Activated T-helper 1 cell treated with anti-CD3 and anti-CD28 coated beads, Interleukin-12 subunit alpha, Interleukin-12 subunit beta, Interleukin-2, Interleukin-4 antibody, amounts not matched to agents 30 ng/mL and 10 ng/mL and 1 ng/mL, durations not matched to agents 14 hours and 24 hours and 36 hours (primary cell): ENCODE measurements at regions not wholly inside any gene's neighbourhood (a gene's known extent, or its start where the extent isn't known, plus 50 kb on each side); places are given as distances from the start of the nearest gene placed in this dataset.
"Not testable (repeated sequence)": the region's sequence is repeated elsewhere in the genome, so short reads cannot be mapped to it uniquely, and the experiment has no call there.

Source experiments
- DNase-seq: peaks from one replicate; pipeline ENCODE4 v3.0.0; 2021; ENCODE audit warnings: low spot score
- H3K27ac Mint-ChIP-seq: one replicate; pipeline ENCODE4 v1.8.0; 2021; ENCODE audit warnings: mild to moderate bottlenecking, mixed read lengths
- H3K27me3 Mint-ChIP-seq: one replicate; pipeline ENCODE4 v1.8.0; 2022; ENCODE audit warnings: mild to moderate bottlenecking, moderate library complexity, mixed read lengths; ENCODE audit not compliant: insufficient read depth
- H3K36me3 Mint-ChIP-seq: one replicate; pipeline ENCODE4 v1.8.0; 2021; ENCODE audit warnings: low read depth, mixed read lengths
- H3K4me1 Mint-ChIP-seq: one replicate; pipeline ENCODE4 v1.8.0; 2021; ENCODE audit warnings: low read depth, mixed read lengths
- H3K4me3 Mint-ChIP-seq: one replicate; pipeline ENCODE4 v1.8.0; 2021; ENCODE audit warnings: mild to moderate bottlenecking, moderate library complexity, mixed read lengths
- H3K9me3 Mint-ChIP-seq: one replicate; pipeline ENCODE4 v1.8.0; 2021; ENCODE audit warnings: mixed read lengths
- intact Hi-C: fragments of 100-400 bp; cut with micrococcal nuclease; formaldehyde crosslinking; loops from one replicate; pipeline ENCODE4 v1.15.1; 2024

DNA sequence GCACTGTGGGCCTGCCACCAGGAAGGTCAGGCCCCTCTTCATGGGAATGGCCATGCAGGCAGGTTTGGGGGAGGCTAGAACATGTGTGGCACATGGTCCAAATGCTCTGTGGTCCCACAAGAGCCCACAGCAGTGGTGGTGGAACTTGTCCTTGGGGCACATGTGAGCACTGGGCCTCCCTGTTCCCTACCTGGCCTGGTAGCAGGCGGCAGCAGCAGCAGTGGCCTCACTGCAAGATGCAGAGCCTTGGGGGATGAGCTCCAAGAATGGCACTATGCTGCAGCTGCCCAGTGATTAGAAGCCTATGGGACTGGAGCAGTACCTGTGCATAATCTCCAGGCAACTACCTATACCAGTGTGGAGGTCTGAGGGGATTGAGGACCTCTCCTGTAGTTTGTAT lies 197.0 kb upstream of the DCAF8L1 start:
- Mint-ChIP-seq H3K4me3 (no peak overlapping the region), H3K36me3 (no peaks in the 10 kb centered on the region), H3K9me3 (no peaks in the 10 kb centered on the region), H3K27ac (no peak overlapping the region), H3K4me1 (no peaks in the 10 kb centered on the region), H3K27me3 (no peaks in the 10 kb centered on the region)
- intact Hi-C loops, result no loop called here
- no peak for DNase-seq

DNA sequence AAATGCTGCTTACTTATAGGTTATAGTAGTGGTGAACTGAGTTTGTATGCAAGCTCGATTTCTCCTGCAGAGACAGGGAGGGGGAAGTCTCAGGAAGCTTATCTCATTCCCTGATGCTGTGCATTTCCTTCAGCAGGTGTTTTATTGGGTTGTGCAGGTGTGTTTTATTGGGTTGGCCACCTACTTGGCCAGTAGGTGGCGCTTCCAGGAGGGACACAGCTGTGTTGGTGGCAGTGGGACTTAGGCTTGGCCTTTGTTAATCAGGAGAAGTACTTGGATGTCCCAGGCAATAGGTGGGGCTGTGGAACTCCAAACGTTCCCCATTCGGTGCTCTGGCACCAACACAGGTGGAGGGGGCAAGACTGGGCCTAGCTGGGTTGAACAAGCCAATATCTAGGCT lies 196.0 kb upstream of the DCAF8L1 start:
- intact Hi-C loops, result no loop called here
- Mint-ChIP-seq H3K4me3 (no peak overlapping the region), H3K36me3 (no peaks in the 10 kb centered on the region), H3K9me3 (no peaks in the 10 kb centered on the region), H3K27me3 (no peaks in the 10 kb centered on the region), H3K27ac (no peak overlapping the region), H3K4me1 (no peaks in the 10 kb centered on the region)
- no peak for DNase-seq

DNA sequence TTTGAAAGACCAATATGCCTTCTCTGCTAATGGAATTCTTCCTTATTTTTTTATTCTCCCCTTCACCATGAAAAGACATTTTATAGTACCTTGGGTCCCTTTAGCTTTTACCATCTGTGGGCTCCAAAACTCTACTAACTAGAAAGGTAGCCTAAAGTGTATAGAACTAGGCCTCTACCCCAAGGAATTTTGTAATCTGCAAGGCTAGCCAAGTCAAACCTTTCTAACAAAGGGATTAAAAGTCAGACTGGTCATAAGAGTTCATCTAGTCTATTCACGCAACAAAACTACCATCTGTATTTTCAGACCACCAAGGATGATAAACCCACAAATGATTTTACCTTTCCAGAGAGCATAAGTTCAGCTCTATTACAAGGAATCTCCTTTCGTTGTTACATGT lies 189.5 kb upstream of the DCAF8L1 start:
- intact Hi-C loops, result no loop called here
- H3K4me3 Mint-ChIP-seq, result no peak overlapping the region
- no peaks in the 10 kb centered on the region for H3K27me3 Mint-ChIP-seq
- DNase-seq, result no peak
- H3K36me3 Mint-ChIP-seq, result no peaks in the 10 kb centered on the region
- no peak overlapping the region for H3K27ac Mint-ChIP-seq
- no peaks in the 10 kb centered on the region for H3K4me1 Mint-ChIP-seq
- H3K9me3 Mint-ChIP-seq, result no peaks in the 10 kb centered on the region

DNA sequence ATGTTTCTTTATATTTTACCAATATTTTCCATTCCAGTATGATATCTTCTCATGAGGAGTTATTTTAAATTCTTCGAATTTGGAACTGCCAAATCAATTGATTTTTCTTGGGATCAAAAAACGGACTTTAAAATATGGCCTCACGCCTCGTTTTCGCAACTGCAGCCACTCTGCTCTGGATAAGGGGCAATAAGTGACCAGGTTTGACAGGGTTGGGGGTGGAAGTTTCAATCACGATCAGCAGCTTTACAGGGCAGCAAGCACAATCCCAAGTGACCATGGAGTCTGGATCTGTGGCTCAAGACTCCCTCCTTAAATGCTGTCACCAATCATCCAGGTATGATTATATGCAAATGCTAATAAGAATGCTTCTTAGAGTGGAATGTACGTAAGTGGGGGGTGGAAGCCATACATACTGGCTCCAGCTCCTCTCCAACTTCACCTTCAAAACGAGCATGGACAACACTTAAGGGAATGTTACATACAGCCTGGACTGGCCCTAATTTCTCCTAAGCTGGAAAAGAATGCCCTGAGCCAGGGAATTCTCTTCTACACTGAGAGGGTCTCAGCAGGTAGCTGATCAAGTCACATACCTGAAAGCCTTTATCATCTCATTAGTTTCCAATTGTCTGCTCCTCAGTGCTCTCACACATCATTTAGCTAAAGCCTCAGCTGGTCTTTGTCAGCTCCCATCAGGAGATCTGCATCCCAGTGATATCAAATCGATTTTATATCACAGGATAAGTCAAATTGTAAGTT lies 176.9 kb upstream of the DCAF8L1 start:
- Mint-ChIP-seq H3K4me1 (no peaks in the 10 kb centered on the region), H3K4me3 (no peak overlapping the region), H3K36me3 (no peaks in the 10 kb centered on the region), H3K27ac (no peak overlapping the region), H3K27me3 (no peaks in the 10 kb centered on the region), H3K9me3 (no peaks in the 10 kb centered on the region)
- DNase-seq, result no peak
- intact Hi-C loops, result no loop called here

DNA sequence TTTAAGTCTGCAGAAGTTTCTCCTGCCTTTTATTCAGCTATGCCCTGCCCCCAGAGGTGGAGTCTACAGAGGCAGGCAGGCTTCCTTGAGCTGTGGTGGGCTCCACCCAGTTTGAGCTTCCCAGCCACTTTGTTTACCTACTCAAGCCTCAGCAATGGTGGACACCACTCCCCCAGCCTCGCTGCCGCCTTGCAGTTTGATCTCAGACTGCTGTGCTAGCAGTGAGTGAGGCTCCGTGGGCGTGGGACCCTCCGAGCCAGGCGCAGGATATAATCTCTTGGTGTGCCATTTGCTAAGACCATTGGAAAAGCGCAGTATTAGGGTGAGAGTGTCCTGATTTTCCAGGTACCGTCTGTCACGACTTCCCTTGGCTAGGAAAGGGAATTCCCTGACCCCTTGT lies 171.0 kb upstream of the DCAF8L1 start:
- H3K9me3 Mint-ChIP-seq, H3K4me1 Mint-ChIP-seq, H3K36me3 Mint-ChIP-seq, H3K4me3 Mint-ChIP-seq, H3K27ac Mint-ChIP-seq, intact Hi-C loops, DNase-seq, H3K27me3 Mint-ChIP-seq: not testable (repeated sequence)

DNA sequence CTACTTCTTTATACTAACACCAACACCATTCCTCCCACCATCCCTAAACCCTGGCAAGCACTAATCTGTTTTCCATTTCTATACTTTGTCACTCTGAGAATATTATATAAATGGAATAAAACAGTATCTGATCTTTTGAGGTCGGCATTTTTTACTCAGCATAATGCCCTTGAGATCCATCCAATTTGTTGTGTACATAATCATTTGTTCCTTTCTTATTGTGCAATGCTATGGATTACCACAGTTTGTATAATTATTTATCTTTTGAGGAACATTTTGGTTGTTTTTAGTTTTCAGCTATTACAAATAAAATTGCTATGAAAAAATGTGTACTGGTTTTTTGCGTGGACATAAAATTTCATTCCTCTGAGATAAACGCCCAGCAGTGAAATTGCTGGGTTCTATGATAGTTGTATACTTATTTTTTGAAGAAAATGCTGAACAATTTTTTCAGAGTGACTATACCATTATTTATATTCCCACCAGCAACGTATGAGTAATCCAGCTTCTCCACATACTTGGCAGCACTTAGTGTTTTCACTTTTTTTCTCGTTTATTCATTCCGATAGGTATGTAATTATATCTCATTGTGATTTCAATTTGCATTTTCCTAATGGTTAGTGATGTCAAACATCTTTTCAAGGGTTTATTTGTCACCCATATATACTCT lies 154.3 kb upstream of the DCAF8L1 start:
- no peaks in the 10 kb centered on the region for H3K36me3 Mint-ChIP-seq
- no peak overlapping the region for H3K27ac Mint-ChIP-seq
- H3K4me1 Mint-ChIP-seq, result no peaks in the 10 kb centered on the region

DNA sequence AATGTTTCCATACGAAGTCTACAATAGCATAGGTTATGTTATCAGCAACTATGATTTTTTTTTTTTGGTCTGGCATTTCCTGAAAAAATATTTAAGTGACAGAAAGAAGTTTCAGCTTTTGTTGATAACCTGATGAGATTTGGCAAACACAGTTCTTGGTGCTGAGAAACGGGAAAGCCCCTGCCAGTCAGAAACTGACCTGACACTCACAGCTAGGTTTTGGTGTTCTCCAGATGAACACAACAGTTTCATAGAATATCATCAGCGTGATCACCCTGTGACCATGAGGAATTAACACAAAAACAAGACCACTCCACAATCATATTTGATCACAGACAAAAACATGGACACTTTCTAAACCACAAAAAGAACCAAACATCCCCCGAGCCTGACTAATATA lies 152.5 kb upstream of the DCAF8L1 start:
- no peaks in the 10 kb centered on the region for H3K27me3 Mint-ChIP-seq
- intact Hi-C loops, result no loop called here
- no peak overlapping the region for H3K4me3 Mint-ChIP-seq
- H3K36me3 Mint-ChIP-seq, result no peaks in the 10 kb centered on the region
- no peak for DNase-seq
- H3K9me3 Mint-ChIP-seq, result no peaks in the 10 kb centered on the region
- no peaks in the 10 kb centered on the region for H3K4me1 Mint-ChIP-seq
- H3K27ac Mint-ChIP-seq, result no peak overlapping the region

More for the DNA sequence above, 154.3 kb upstream of the DCAF8L1 start:
- Mint-ChIP-seq H3K4me3 (no peak overlapping the region), H3K9me3 (no peaks in the 10 kb centered on the region), H3K27me3 (no peaks in the 10 kb centered on the region)
- intact Hi-C loops, result no loop called here
- no peak for DNase-seq

DNA sequence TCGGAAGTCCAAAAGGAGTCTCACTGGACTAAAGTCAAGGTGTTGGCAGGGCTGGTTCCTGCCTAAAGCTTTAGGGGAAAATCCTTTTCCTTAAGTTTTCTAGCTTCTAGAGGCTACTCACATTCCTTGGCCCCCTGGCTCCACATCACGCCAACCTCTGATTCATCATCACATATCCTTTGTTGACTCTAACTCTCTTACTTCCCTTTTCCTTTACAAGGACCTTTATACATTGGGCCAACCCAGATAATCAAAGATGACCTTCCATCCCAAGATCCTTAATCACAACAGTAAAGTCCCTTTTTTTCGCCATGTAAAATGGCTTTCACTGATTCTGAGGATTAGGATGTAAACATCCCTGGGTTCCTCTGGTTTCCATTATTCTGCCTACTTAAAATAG lies 146.4 kb upstream of the DCAF8L1 start:
- no peaks in the 10 kb centered on the region for H3K4me1 Mint-ChIP-seq
- no peak overlapping the region for H3K4me3 Mint-ChIP-seq
- intact Hi-C loops, result no loop called here
- no peaks in the 10 kb centered on the region for H3K27me3 Mint-ChIP-seq
- no peak overlapping the region for H3K27ac Mint-ChIP-seq
- DNase-seq, result no peak
- no peaks in the 10 kb centered on the region for H3K9me3 Mint-ChIP-seq
- H3K36me3 Mint-ChIP-seq, result no peaks in the 10 kb centered on the region

DNA sequence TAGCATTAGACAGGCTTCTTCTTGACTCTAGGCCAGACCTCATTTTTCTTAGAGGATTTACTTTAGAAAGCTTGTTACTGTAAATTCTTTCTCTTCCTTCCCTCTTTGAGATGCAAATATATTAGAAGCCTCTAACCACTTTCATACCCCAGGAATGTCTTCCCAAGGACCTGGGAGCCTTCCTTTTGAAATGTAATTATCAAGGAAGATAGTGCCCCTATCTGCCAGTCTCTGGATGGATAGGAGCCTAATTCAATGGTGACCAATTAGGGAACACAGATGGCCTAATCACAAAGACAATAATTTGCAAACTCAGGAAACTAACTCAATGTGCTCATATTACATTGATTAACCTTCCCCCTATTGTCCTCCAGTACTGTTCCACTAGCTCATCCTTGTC lies 145.6 kb upstream of the DCAF8L1 start:
- no peaks in the 10 kb centered on the region for H3K9me3 Mint-ChIP-seq
- DNase-seq, result no peak
- H3K27me3 Mint-ChIP-seq, result no peaks in the 10 kb centered on the region
- intact Hi-C loops, result no loop called here
- H3K4me3 Mint-ChIP-seq, result no peak overlapping the region
- no peak overlapping the region for H3K27ac Mint-ChIP-seq
- H3K4me1 Mint-ChIP-seq, result no peaks in the 10 kb centered on the region
- no peaks in the 10 kb centered on the region for H3K36me3 Mint-ChIP-seq

DNA sequence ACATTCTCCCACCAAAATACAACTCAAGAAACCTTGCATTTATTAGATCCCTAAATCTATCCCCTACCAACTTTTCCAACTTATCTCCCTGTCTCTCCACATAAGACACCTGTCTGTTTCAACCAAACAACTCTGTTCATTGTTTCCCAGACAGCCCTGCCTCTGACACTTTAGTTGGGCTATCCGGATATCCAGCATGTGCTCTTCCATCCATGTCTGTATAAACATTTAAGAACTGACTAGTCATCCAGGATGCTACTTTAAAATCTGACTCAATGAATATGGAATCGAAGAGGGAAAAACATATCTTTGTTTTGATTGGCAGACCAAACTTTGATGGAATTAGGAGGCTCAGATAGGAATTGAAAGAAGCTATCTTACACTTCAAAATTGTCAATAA lies 143.2 kb upstream of the DCAF8L1 start:
- Mint-ChIP-seq H3K36me3 (no peaks in the 10 kb centered on the region), H3K4me3 (no peak overlapping the region), H3K27ac (no peak overlapping the region), H3K4me1 (no peaks in the 10 kb centered on the region), H3K9me3 (no peaks in the 10 kb centered on the region), H3K27me3 (no peaks in the 10 kb centered on the region)
- intact Hi-C loops, result no loop called here
- DNase-seq, result no peak

DNA sequence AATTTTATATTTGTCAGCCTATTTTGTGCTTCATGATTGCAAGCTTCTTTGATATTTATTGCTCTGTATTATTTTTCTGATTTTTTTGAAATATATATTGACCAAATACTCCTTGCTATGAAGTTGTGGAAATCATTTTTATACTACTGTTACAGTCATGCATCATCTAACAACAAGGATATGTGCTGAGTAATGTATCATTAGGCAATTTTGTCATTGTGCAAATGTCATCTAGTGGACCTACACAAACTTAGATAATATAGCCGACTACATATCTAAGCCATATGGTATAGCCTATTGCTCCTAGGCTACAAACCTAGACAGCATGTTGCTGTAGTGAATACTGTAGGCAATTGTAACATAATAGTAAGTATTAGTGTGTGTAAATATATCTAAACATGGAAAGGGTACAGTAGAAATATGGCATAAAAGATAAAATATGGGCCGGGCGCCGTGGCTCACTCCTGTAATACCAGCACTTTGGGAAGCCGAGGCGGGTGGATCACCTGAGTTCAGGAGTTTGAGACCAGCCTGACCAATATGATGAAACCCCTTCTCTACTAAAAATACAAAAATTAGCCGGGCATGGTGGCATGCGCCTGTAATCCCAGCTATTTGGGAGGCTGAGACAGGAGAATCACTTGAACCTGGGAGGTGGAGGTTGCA lies 139.5 kb upstream of the DCAF8L1 start:
- H3K4me3 Mint-ChIP-seq, H3K36me3 Mint-ChIP-seq, DNase-seq, H3K9me3 Mint-ChIP-seq, intact Hi-C loops, H3K27ac Mint-ChIP-seq, H3K27me3 Mint-ChIP-seq, H3K4me1 Mint-ChIP-seq: not testable (repeated sequence)

DNA sequence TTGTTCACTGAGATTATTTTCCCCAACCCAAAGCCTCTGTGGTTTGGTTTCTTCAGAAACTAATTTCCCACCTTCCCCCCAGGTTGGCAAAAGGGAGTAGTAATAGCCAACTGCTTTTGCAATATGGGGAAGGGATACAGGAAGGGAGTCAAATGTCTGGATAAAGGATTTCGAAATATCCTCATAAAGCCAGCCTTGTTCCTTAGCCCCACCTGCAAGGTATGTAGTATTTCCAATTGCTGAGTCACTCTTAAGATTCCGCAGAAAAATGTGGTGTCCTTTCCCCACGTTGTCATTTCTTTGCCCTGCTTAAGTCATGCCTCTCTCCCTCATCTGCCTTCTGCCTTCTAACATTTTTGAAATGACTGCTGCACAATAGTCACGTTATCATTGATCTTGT lies 138.8 kb upstream of the DCAF8L1 start:
- no peak overlapping the region for H3K27ac Mint-ChIP-seq
- H3K9me3 Mint-ChIP-seq, result no peaks in the 10 kb centered on the region
- no peaks in the 10 kb centered on the region for H3K4me1 Mint-ChIP-seq
- DNase-seq, result no peak
- intact Hi-C loops, result no loop called here
- H3K27me3 Mint-ChIP-seq, result no peaks in the 10 kb centered on the region
- no peaks in the 10 kb centered on the region for H3K36me3 Mint-ChIP-seq
- H3K4me3 Mint-ChIP-seq, result no peak overlapping the region

DNA sequence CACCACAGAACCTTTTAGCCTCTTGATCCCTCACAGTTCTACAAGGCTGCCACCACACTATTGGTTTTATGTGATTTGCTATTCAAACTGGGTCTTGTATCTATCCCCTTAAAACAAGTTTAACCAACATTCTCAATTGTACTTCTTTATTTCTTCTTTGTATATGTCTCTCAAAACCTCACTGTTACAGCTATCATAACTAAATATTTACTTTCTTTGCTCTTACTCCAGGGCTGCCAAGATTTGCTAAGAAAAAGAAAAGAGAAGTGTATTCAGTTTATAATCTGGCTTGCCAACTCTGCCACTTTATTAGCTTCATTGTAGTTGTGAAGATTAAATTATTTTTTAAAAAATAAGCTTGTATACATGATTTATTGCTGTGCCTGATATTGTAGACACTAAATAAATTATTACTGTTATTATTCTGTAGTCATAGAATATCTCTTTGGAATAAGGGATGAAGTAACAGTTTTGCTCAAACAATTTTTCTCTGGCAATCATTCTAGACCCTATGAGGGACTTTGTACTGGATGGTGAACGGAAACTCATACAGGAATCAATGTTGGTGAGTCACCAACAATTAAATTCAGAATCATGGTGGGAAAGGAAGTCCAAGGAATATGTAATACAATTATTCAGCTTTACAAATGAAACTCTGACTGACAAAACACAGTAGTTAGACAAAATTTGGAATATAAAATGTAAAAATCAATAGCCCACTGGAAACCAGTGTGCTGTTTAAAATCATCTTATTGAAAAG lies 127.1 kb upstream of the DCAF8L1 start:
- no peak overlapping the region for H3K27ac Mint-ChIP-seq
- no peak for DNase-seq
- no peaks in the 10 kb centered on the region for H3K4me1 Mint-ChIP-seq
- no peak overlapping the region for H3K4me3 Mint-ChIP-seq
- no peaks in the 10 kb centered on the region for H3K36me3 Mint-ChIP-seq
- intact Hi-C loops, result no loop called here
- no peaks in the 10 kb centered on the region for H3K9me3 Mint-ChIP-seq
- no peaks in the 10 kb centered on the region for H3K27me3 Mint-ChIP-seq
